ENCODE measurements at regions not wholly inside any gene's neighbourhood (a gene's known extent, or its start where the extent isn't known, plus 50 kb on each side); places are given as distances from the start of the nearest gene placed in this dataset.

DNA sequence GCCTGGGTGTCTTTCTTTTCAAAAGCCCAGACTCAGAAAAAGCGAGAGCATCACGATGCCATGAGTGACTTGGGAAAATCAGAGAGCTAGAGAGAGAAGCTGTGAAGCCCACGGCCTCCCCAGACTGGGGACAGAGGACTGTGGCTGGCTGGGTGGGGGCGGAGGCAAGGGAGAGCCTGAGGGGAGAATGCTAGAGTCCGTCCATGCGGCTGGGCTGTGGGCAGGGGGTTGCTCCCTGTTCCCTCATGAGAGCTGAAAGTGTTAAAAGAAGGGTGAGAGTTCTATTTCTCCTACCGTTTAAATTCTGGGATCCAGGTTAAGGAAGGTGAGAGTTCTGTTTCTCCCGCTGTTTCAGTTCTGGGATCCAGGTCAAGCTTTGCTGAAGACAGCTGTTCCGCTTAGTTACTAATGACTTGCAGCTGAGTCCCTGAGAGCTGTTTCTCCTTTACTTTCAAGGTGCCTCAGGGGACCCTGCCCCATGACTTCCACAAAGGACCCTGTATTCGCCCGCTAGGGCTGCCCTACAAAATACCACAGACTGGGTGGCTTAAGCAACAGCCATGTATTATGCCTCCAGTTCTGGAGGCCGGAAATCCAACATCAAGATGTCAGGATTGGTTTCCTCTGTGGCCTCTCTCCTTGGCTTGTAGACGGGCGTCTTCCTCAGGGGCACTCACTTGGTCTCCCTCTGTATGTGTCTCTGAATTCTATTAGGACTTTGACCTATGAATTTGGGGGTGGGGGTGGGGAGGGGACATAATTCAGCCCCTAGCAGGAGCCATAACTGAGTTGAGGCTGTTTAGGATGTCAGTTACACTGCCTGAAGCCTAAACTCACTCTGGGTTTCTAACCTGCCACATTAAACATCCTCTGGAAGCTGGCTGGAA, 127.0 kb downstream of the PXDC1 start:
- TF ChIP-seq, protein P1, sequence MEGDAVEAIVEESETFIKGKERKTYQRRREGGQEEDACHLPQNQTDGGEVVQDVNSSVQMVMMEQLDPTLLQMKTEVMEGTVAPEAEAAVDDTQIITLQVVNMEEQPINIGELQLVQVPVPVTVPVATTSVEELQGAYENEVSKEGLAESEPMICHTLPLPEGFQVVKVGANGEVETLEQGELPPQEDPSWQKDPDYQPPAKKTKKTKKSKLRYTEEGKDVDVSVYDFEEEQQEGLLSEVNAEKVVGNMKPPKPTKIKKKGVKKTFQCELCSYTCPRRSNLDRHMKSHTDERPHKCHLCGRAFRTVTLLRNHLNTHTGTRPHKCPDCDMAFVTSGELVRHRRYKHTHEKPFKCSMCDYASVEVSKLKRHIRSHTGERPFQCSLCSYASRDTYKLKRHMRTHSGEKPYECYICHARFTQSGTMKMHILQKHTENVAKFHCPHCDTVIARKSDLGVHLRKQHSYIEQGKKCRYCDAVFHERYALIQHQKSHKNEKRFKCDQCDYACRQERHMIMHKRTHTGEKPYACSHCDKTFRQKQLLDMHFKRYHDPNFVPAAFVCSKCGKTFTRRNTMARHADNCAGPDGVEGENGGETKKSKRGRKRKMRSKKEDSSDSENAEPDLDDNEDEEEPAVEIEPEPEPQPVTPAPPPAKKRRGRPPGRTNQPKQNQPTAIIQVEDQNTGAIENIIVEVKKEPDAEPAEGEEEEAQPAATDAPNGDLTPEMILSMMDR (IDR thresholded peaks at IDR 0.05): no peak
- no peak for TF ChIP-seq POLR2AphosphoS5 (IDR thresholded peaks at IDR 0.05)
- TF ChIP-seq POLR2A (IDR thresholded peaks at IDR 0.05): no peak
- TF ChIP-seq EP300 (IDR thresholded peaks at IDR 0.05): no peak

All from gastroesophageal sphincter (tissue), 3 donors.